ENCODE measurements at regions not wholly inside any gene's neighbourhood (a gene's known extent, or its start where the extent isn't known, plus 50 kb on each side); places are given as distances from the start of the nearest gene placed in this dataset.

- DNase-seq (ENCODE audit: low read depth): no peak
- TF ChIP-seq, protein P1, sequence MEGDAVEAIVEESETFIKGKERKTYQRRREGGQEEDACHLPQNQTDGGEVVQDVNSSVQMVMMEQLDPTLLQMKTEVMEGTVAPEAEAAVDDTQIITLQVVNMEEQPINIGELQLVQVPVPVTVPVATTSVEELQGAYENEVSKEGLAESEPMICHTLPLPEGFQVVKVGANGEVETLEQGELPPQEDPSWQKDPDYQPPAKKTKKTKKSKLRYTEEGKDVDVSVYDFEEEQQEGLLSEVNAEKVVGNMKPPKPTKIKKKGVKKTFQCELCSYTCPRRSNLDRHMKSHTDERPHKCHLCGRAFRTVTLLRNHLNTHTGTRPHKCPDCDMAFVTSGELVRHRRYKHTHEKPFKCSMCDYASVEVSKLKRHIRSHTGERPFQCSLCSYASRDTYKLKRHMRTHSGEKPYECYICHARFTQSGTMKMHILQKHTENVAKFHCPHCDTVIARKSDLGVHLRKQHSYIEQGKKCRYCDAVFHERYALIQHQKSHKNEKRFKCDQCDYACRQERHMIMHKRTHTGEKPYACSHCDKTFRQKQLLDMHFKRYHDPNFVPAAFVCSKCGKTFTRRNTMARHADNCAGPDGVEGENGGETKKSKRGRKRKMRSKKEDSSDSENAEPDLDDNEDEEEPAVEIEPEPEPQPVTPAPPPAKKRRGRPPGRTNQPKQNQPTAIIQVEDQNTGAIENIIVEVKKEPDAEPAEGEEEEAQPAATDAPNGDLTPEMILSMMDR (IDR thresholded peaks at IDR 0.05; ENCODE audit: control insufficient read depth, extremely low read depth, insufficient read depth): no peak
- H3K4me3 ChIP-seq (ENCODE audit: low read depth, low read length): no peak overlapping the region
Observed at GRCh38 chr6:23013776-23014175, 444.4 kb downstream of the HDGFL1 start.

- DNase-seq (ENCODE audit: low read depth): peak; percentile 11
- TF ChIP-seq, protein P1 (IDR thresholded peaks at IDR 0.05; ENCODE audit: control insufficient read depth, extremely low read depth, insufficient read depth): no peak
- no peak overlapping the region for H3K4me3 ChIP-seq (ENCODE audit: low read depth, low read length)
Observed at GRCh38 chr6:23016696-23017095, 447.3 kb downstream of the HDGFL1 start.

GRCh38 chr6:23021487-23021886, 452.1 kb downstream of the HDGFL1 start:
- H3K4me3 ChIP-seq (ENCODE audit: low read depth, low read length): no peak overlapping the region
- TF ChIP-seq, protein P1 (IDR thresholded peaks at IDR 0.05; ENCODE audit: control insufficient read depth, extremely low read depth, insufficient read depth): no peak
- DNase-seq (ENCODE audit: low read depth): no peak

- TF ChIP-seq, protein P1 (IDR thresholded peaks at IDR 0.05; ENCODE audit: control insufficient read depth, extremely low read depth, insufficient read depth): no peak
- DNase-seq (ENCODE audit: low read depth): no peak
- no peak overlapping the region for H3K4me3 ChIP-seq (ENCODE audit: low read depth, low read length)
Observed at GRCh38 chr6:23027281-23027680, 457.9 kb downstream of the HDGFL1 start.

- no peak for DNase-seq (ENCODE audit: low read depth)
- TF ChIP-seq, protein P1 (IDR thresholded peaks at IDR 0.05; ENCODE audit: control insufficient read depth, extremely low read depth, insufficient read depth): no peak
- no peak overlapping the region for H3K4me3 ChIP-seq (ENCODE audit: low read depth, low read length)
Observed at GRCh38 chr6:23031986-23032385, 462.6 kb downstream of the HDGFL1 start.

- no peak overlapping the region for H3K4me3 ChIP-seq (ENCODE audit: low read depth, low read length)
- no peak for DNase-seq (ENCODE audit: low read depth)
- TF ChIP-seq, protein P1 (IDR thresholded peaks at IDR 0.05; ENCODE audit: control insufficient read depth, extremely low read depth, insufficient read depth): no peak
Observed at GRCh38 chr6:23034926-23035325, 465.6 kb downstream of the HDGFL1 start.

GRCh38 chr6:23036406-23036983, 467.1 kb downstream of the HDGFL1 start:
- TF ChIP-seq, protein P1 (IDR thresholded peaks at IDR 0.05; ENCODE audit: control insufficient read depth, extremely low read depth, insufficient read depth): no peak
- DNase-seq (ENCODE audit: low read depth): no peak
- no peak overlapping the region for H3K4me3 ChIP-seq (ENCODE audit: low read depth, low read length)

All from LNCaP clone FGC (cell line).